Parathyroid adenoma (tissue), 2 donors: ENCODE measurements at regions not wholly inside any gene's neighbourhood (a gene's known extent, or its start where the extent isn't known, plus 50 kb on each side); places are given as distances from the start of the nearest gene placed in this dataset.
A peak's percentile ranks its signal among the peaks of the same experiment; 100 is the strongest.

ENCODE experiments used
- H2AFZ ChIP-seq: fragments of 300-600 bp; sonication (generic); one replicate; pipeline ENCODE4 v1.7.0; 2017; ENCODE audit warnings: antibody characterized with exemption, mild to moderate bottlenecking
- H3K27ac ChIP-seq: fragments of 300-600 bp; sonication (generic); one replicate; pipeline ENCODE4 v1.7.0; 2017
- H3K27me3 ChIP-seq: fragments of 300-600 bp; sonication (generic); one replicate; pipeline ENCODE4 v1.7.0; 2017; ENCODE audit warnings: low read length; ENCODE audit not compliant: control insufficient read depth, insufficient read depth
- H3K36me3 ChIP-seq: fragments of 300-600 bp; sonication (generic); one replicate; pipeline ENCODE4 v1.7.0; 2017; ENCODE audit warnings: low read length; ENCODE audit not compliant: control insufficient read depth, insufficient read depth
- H3K4me1 ChIP-seq: fragments of 300-600 bp; sonication (generic); one replicate; pipeline ENCODE4 v1.7.0; 2017; ENCODE audit warnings: control low read depth
- H3K4me2 ChIP-seq: fragments of 300-600 bp; sonication (generic); one replicate; pipeline ENCODE4 v1.7.0; 2017; ENCODE audit warnings: low read length
- H3K4me3 ChIP-seq: fragments of 300-600 bp; sonication (generic); one replicate; pipeline ENCODE4 v1.7.0; 2017; ENCODE audit warnings: low read depth, low read length
- H3K79me2 ChIP-seq: fragments of 300-600 bp; sonication (generic); one replicate; pipeline ENCODE4 v1.7.0; 2017; ENCODE audit warnings: control low read depth
- H3K9ac ChIP-seq: fragments of 300-600 bp; sonication (generic); one replicate; pipeline ENCODE4 v1.7.0; 2017; ENCODE audit warnings: mild to moderate bottlenecking
- H3K9me3 ChIP-seq: fragments of 300-600 bp; sonication (generic); one replicate; pipeline ENCODE4 v1.7.0; 2017; ENCODE audit warnings: low read length; ENCODE audit not compliant: control insufficient read depth
- CTCF ChIP-seq: fragments of 300-600 bp; sonication (generic); IDR thresholded peaks from one replicate; pipeline ENCODE4 v1.7.0; 2017; ENCODE audit warnings: antibody characterized with exemption, mild to moderate bottlenecking
- donor health status: primary hyperparathyroidism.

DNA sequence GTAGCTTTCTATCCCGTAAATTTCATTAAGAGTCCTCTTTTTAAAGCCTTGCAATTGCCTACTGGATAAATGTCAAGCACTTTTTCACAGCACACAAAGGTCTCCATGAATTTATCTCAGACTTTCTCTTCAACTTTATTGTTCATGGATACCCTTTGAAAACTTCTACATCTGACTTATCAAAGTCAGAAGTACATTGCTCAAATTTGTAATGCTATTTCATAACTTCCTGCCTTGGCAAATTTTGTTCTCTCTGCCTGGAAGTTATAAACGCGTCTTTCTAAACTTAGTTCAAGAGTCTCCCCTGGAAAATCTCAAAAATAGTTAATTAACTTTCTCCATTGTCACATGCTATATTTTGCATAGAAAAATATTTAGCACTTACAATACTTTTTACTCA is 55.9 kb upstream of the RERGL start:
- H3K27ac ChIP-seq: no peak overlapping the region
- H3K4me1 ChIP-seq: no peaks in the 10 kb centered on the region
- H3K27me3 ChIP-seq: no peaks in the 10 kb centered on the region

GRCh38 chr12:18141048-18141982 is 51.3 kb upstream of the RERGL start:
- Histone ChIP-seq H3K9ac (no peak overlapping the region), H3K27ac (no peak overlapping the region), H3K36me3 (no peaks in the 10 kb centered on the region), H3K4me3 (no peak overlapping the region), H3K79me2 (no peaks in the 10 kb centered on the region), H3K4me1 (no peaks in the 10 kb centered on the region), H3K9me3 (no peaks in the 10 kb centered on the region), H3K27me3 (no peaks in the 10 kb centered on the region), H3K4me2 (no peak overlapping the region), H2AFZ (no peak overlapping the region)
- TF ChIP-seq CTCF: no peak

More for the DNA sequence above, 55.9 kb upstream of the RERGL start:
- Histone ChIP-seq H2AFZ (no peak overlapping the region), H3K4me3 (no peak overlapping the region), H3K4me2 (no peak overlapping the region), H3K79me2 (no peaks in the 10 kb centered on the region), H3K9ac (no peak overlapping the region), H3K9me3 (no peaks in the 10 kb centered on the region), H3K36me3 (no peaks in the 10 kb centered on the region)
- no peak for TF ChIP-seq CTCF

GRCh38 chr12:18139989-18140596 is 50.1 kb upstream of the RERGL start:
- H3K4me3 ChIP-seq: no peak overlapping the region
- no peaks in the 10 kb centered on the region for H3K79me2 ChIP-seq
- no peak overlapping the region for H3K27ac ChIP-seq
- H3K27me3 ChIP-seq: no peaks in the 10 kb centered on the region
- H3K9me3 ChIP-seq: no peaks in the 10 kb centered on the region
- H3K4me1 ChIP-seq: no peaks in the 10 kb centered on the region
- peak; percentile 47 for TF ChIP-seq CTCF
- H3K36me3 ChIP-seq: no peaks in the 10 kb centered on the region
- no peak overlapping the region for H3K9ac ChIP-seq
- H2AFZ ChIP-seq: no peak overlapping the region
- H3K4me2 ChIP-seq: no peak overlapping the region
